Type B pancreatic cell (in vitro differentiated cells): ENCODE measurements at regions not wholly inside any gene's neighbourhood (a gene's known extent, or its start where the extent isn't known, plus 50 kb on each side); places are given as distances from the start of the nearest gene placed in this dataset.

Experiments used
- DNase-seq: peaks from one replicate; pipeline ENCODE4 v3.0.0; 2021; ENCODE audit warnings: mixed read lengths; ENCODE audit not compliant: unreplicated experiment; ENCODE audit errors: extremely low spot score
- H3K27ac Mint-ChIP-seq: 2 replicates; pipeline ENCODE4 v1.8.0; 2021; ENCODE audit warnings: mild to moderate bottlenecking, mixed read lengths
- H3K27me3 Mint-ChIP-seq: 2 replicates; pipeline ENCODE4 v1.8.0; 2021; ENCODE audit warnings: mixed read lengths
- H3K36me3 Mint-ChIP-seq: 2 replicates; pipeline ENCODE4 v1.8.0; 2021; ENCODE audit warnings: mixed read lengths
- H3K4me1 Mint-ChIP-seq: one replicate; pipeline ENCODE4 v1.8.0; 2021; ENCODE audit warnings: mixed read lengths; ENCODE audit not compliant: unreplicated experiment
- H3K4me3 Mint-ChIP-seq: 2 replicates; pipeline ENCODE4 v1.8.0; 2021; ENCODE audit warnings: mild to moderate bottlenecking, mixed read lengths
- H3K9me3 Mint-ChIP-seq: 2 replicates; pipeline ENCODE4 v1.8.0; 2021; ENCODE audit warnings: mixed read lengths
- CTCF ChIP-seq: fragments of 200-600 bp; sonication (generic); conservative IDR thresholded peaks from 2 replicates; pipeline ENCODE4 v1.5.0; 2021; ENCODE audit warnings: antibody characterized with exemption, mild to moderate bottlenecking

- TF ChIP-seq CTCF = no peak
- peaks cover 7% of the 10 kb centered on the region for H3K9me3 Mint-ChIP-seq
- no peaks in the 10 kb centered on the region for H3K4me1 Mint-ChIP-seq
- DNase-seq = no peak
- no peaks in the 10 kb centered on the region for H3K36me3 Mint-ChIP-seq
- no peak overlapping the region for H3K4me3 Mint-ChIP-seq
- H3K27me3 Mint-ChIP-seq = peaks cover 3% of the 10 kb centered on the region
- H3K27ac Mint-ChIP-seq = no peak overlapping the region
These were observed 335.1 kb upstream of the OR4E1 start for GRCh38 chr14:22008766-22009165.

GRCh38 chr14:22007784-22008412, 334.3 kb upstream of the OR4E1 start:
- H3K4me1 Mint-ChIP-seq = no peaks in the 10 kb centered on the region
- H3K36me3 Mint-ChIP-seq = no peaks in the 10 kb centered on the region
- H3K4me3 Mint-ChIP-seq = no peak overlapping the region
- no peak for TF ChIP-seq CTCF
- no peak for DNase-seq
- peaks cover 3% of the 10 kb centered on the region for H3K27me3 Mint-ChIP-seq
- H3K27ac Mint-ChIP-seq = no peak overlapping the region
- peaks cover 7% of the 10 kb centered on the region for H3K9me3 Mint-ChIP-seq

- Mint-ChIP-seq H3K4me1 (no peaks in the 10 kb centered on the region), H3K27me3 (peaks cover 3% of the 10 kb centered on the region), H3K36me3 (no peaks in the 10 kb centered on the region), H3K27ac (no peak overlapping the region), H3K9me3 (peaks cover 7% of the 10 kb centered on the region), H3K4me3 (no peak overlapping the region)
- DNase-seq = no peak
- no peak for TF ChIP-seq CTCF
These were observed 333.7 kb upstream of the OR4E1 start for GRCh38 chr14:22007363-22007762.

GRCh38 chr14:22003461-22003860, 329.8 kb upstream of the OR4E1 start:
- DNase-seq = no peak
- Mint-ChIP-seq H3K9me3 (peaks cover 7% of the 10 kb centered on the region), H3K27me3 (peaks cover 3% of the 10 kb centered on the region), H3K36me3 (no peaks in the 10 kb centered on the region), H3K4me3 (no peak overlapping the region), H3K4me1 (no peaks in the 10 kb centered on the region), H3K27ac (no peak overlapping the region)
- TF ChIP-seq CTCF = no peak

- no peak for DNase-seq
- peaks cover 3% of the 10 kb centered on the region for H3K27me3 Mint-ChIP-seq
- H3K9me3 Mint-ChIP-seq = peaks cover 7% of the 10 kb centered on the region
- H3K36me3 Mint-ChIP-seq = no peaks in the 10 kb centered on the region
- H3K4me1 Mint-ChIP-seq = no peaks in the 10 kb centered on the region
- peak; percentile 67 for TF ChIP-seq CTCF
- H3K27ac Mint-ChIP-seq = no peak overlapping the region
- H3K4me3 Mint-ChIP-seq = no peak overlapping the region
These were observed 329.3 kb upstream of the OR4E1 start for GRCh38 chr14:22002860-22003284.

GRCh38 chr14:21999402-21999801, 325.8 kb upstream of the OR4E1 start:
- Mint-ChIP-seq H3K4me3 (no peak overlapping the region), H3K27me3 (peaks cover 6% of the 10 kb centered on the region), H3K4me1 (no peaks in the 10 kb centered on the region), H3K36me3 (no peaks in the 10 kb centered on the region), H3K9me3 (no peaks in the 10 kb centered on the region), H3K27ac (no peak overlapping the region)
- no peak for TF ChIP-seq CTCF
- no peak for DNase-seq
